GM18861 (cell line): ENCODE measurements at regions not wholly inside any gene's neighbourhood (a gene's known extent, or its start where the extent isn't known, plus 50 kb on each side); places are given as distances from the start of the nearest gene placed in this dataset.

Experiments
- ATAC-seq: cut with Tn5 transposase; IDR thresholded peaks from one replicate; pipeline ENCODE4 v1.9.1; 2021; ENCODE audit not compliant: unreplicated experiment

DNA sequence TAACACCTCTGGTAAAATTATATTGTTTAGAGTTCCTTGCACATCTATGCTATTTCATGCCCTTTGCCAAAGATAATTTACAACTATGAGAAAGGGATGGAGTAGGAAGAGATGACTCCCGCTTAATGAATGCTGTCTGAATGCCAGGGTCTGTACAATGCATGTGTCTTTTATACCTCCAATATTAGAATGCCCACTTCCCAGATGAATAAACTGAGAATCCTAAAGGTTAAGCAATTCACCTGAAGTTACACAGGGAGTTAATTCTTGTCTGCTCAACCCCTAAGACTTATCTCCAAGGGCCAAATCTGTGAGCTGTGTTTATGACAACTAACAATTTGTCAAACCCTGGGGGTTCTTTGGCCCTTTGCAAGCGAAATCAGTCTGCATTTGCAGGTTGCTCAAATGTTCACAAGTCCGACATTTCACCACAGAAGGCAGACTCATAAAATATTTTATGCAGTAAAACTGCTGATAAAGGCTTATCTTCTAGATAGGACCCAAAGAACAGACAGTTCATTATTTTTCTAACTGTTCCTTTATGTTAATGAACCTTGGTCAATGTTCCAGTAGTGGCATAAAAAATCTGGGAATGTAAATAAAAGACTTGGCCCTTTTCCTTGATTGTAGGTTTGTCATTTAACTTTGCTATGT, 50.2 kb upstream of the ATP1A1 start:
- ATAC-seq, result no peak
